ENCODE measurements at regions not wholly inside any gene's neighbourhood (a gene's known extent, or its start where the extent isn't known, plus 50 kb on each side); places are given as distances from the start of the nearest gene placed in this dataset.

DNA sequence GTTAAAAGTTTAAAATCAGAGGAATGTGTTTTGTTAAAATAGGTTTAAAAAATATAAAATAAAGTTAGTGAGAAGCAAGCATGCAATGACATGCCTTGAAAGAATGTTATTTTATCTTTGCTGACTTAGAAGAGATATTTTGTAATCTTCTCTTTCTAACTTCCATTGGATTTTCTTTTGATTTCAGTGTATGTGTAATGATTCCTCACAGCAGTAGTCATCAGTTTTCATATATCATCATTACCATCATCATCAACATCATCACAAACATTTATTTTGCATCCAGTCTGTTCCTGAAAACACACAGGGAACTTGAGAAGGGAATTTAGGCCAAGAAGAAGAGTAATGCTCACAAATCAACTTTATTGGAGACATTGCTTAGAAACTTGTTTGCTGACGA, 699.6 kb downstream of the TAF11L14 start:
- no peak overlapping the region for H3K4me3 ChIP-seq (ENCODE audit: extremely low read depth in 1 of 4, insufficient read depth in 2 of 4, low read depth in 3 of 4, low read length in 4 of 4)
- CTCF ChIA-PET (ENCODE audit: partially characterized antibody) = no interaction called here

More for the DNA sequence above, 699.6 kb downstream of the TAF11L14 start:
- Histone ChIP-seq H3K27me3 (replicated peaks in 1 of 4; ENCODE audit: control insufficient read depth in 3 of 4, extremely low read depth in 1 of 4, insufficient read depth in 3 of 4, low read length in 3 of 4) (no peaks in the 10 kb centered on the region), H2BK15ac (ENCODE audit: low read length) (no peak overlapping the region), H3K18ac (ENCODE audit: extremely low read depth, low read length) (no peak overlapping the region), H4K20me1 (replicated peaks in 1 of 2; ENCODE audit: control insufficient read depth in 1 of 2, insufficient read depth in 2 of 2, low read length in 2 of 2) (no peaks in the 10 kb centered on the region), H2BK20ac (ENCODE audit: low read length) (no peak overlapping the region), H4K5ac (ENCODE audit: insufficient read length, low read depth, low read length) (no peak overlapping the region), H3K4me2 (ENCODE audit: insufficient read depth in 1 of 2, low read depth in 2 of 2, low read length in 2 of 2) (no peak overlapping the region), H2AFZ (ENCODE audit: low read length) (no peak overlapping the region), H2BK5ac (ENCODE audit: low read depth, low read length) (no peak overlapping the region), H4K91ac (replicated peaks; ENCODE audit: insufficient read length, low read length) (no peak overlapping the region), H3K23me2 (ENCODE audit: low read depth, low read length) (no peaks in the 10 kb centered on the region), H3K14ac (ENCODE audit: insufficient read length) (no peak overlapping the region), H3K9me3 (ENCODE audit: insufficient read depth in 2 of 2, low read depth in 1 of 2, low read length in 1 of 2) (no peaks in the 10 kb centered on the region), H3K4me1 (replicated peaks in 1 of 4; ENCODE audit: control insufficient read depth in 3 of 4, insufficient read depth in 4 of 4, low read length in 3 of 4) (no peaks in the 10 kb centered on the region), H3K4ac (replicated peaks; ENCODE audit: insufficient read length, low read depth, low read length) (no peak overlapping the region), H3K79me1 (ENCODE audit: low read depth, low read length) (no peaks in the 10 kb centered on the region), H2AK5ac (ENCODE audit: low read depth, low read length) (no peak overlapping the region), H3K27ac (ENCODE audit: low read depth, low read length) (no peak overlapping the region), H2BK120ac (replicated peaks; ENCODE audit: low read depth, low read length) (no peak overlapping the region), H3K56ac (replicated peaks; ENCODE audit: insufficient read length, low read depth, low read length) (no peak overlapping the region), H4K8ac (ENCODE audit: extremely low read depth, insufficient read depth, low read length) (no peak overlapping the region), H3K9ac (replicated peaks in 1 of 4; ENCODE audit: extremely low read depth in 1 of 4, low read depth in 3 of 4, low read length in 3 of 4) (no peak overlapping the region), H3K36me3 (ENCODE audit: control insufficient read depth in 2 of 4, insufficient read depth in 4 of 4, low read length in 3 of 4) (no peaks in the 10 kb centered on the region), H2BK12ac (ENCODE audit: low read depth, low read length) (no peak overlapping the region), H3K79me2 (ENCODE audit: control insufficient read depth in 1 of 2, insufficient read depth in 2 of 2, low read length in 2 of 2) (no peaks in the 10 kb centered on the region), H3K23ac (ENCODE audit: insufficient read length) (no peak overlapping the region)
- POLR2A ChIA-PET (ENCODE audit: partially characterized antibody) = no interaction called here
- no peak for DNase-seq (ENCODE audit: low read depth in 1 of 2, low spot score in 2 of 2)
- FAIRE-seq = no peak
- TF ChIP-seq NANOG (IDR thresholded peaks at IDR 0.05; ENCODE audit: insufficient read depth, low read depth, low read length, poor library complexity, severe bottlenecking) (no peak), EGR1 (IDR thresholded peaks at IDR 0.05; ENCODE audit: borderline replicate concordance, low read depth, low read length) (no peak), CHD1 (IDR thresholded peaks at IDR 0.05; ENCODE audit: low read depth, low read length) (no peak), SIRT6 (IDR thresholded peaks at IDR 0.05; ENCODE audit: low read length) (no peak), EZH2 (IDR thresholded peaks at IDR 0.05; ENCODE audit: low read depth, low read length, severe bottlenecking) (no peak), CEBPB (IDR thresholded peaks at IDR 0.05; ENCODE audit: low read depth, low read length) (no peak), RBBP5 (IDR thresholded peaks at IDR 0.05; ENCODE audit: borderline replicate concordance, low read depth, low read length) (no peak), CBX5 (IDR thresholded peaks at IDR 0.05; ENCODE audit: low read depth, low read length) (no peak), MAFK (IDR thresholded peaks at IDR 0.05; ENCODE audit: low read depth, low read length) (no peak), SAP30 (IDR thresholded peaks at IDR 0.05; ENCODE audit: insufficient read depth, insufficient replicate concordance, low read length) (no peak), TAF7 (optimal IDR thresholded peaks at IDR 0.05; ENCODE audit: borderline replicate concordance, low read depth, low read length) (no peak), RNF2 (IDR thresholded peaks at IDR 0.05; ENCODE audit: borderline replicate concordance, low read depth, low read length, missing control alignments, poor library complexity, severe bottlenecking) (no peak), SIX5 (IDR thresholded peaks at IDR 0.05; ENCODE audit: low read depth, low read length) (no peak)
- 79% methylated on average over 1 of the region's 1 CpG; no CpG with 5 or more reads in 1 of the 2 experiments for WGBS, 2 experiments (ENCODE audit: extremely low coverage in 1 of 2, insufficient coverage in 1 of 2, insufficient read length in 1 of 2, insufficient replicate concordance in 2 of 2, low coverage in 1 of 2, low lambda C conversion rate in 2 of 2, missing lambda C conversion rate in 1 of 2)

All from H1 (cell line).